ENCODE measurements at regions not wholly inside any gene's neighbourhood (a gene's known extent, or its start where the extent isn't known, plus 50 kb on each side); places are given as distances from the start of the nearest gene placed in this dataset.

GRCh38 chr17:36742267-36743000, 141.1 kb downstream of the MRM1 start:
- no peak for TF ChIP-seq CTCF (IDR thresholded peaks at IDR 0.05)
- no peak for TF ChIP-seq POLR2A (IDR thresholded peaks at IDR 0.05)
- no peak for TF ChIP-seq EP300 (IDR thresholded peaks at IDR 0.05)

Data from tibial nerve (tissue), 4 donors.